ENCODE measurements at regions not wholly inside any gene's neighbourhood (a gene's known extent, or its start where the extent isn't known, plus 50 kb on each side); places are given as distances from the start of the nearest gene placed in this dataset.

DNA sequence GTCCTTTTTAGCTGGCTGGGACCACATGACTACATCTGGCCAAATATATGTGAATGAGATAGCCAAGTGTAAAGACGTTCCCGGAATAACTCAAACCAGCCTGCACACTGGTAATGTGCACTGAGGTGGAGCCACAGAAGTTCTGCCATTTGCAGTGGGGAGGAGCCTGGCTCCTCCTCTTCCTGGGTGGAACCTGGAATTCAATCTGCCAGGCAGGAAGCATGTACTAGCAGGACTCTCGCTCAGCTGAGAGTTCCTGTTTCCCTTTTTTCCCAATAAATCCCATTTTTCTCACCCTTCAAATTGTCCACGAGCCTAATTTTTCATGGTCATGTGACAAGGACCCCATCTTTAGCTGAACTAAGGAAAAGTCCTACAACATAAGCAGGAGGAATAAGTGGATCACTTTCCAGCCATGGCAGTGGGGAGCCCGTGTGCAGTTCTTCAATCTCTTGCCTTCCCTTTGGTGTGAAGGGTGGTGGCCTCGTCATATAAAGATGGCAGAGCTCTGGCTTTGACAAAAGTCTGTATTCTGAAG is 183.2 kb downstream of the UXS1 start:
- TF ChIP-seq GABPA (IDR thresholded peaks at IDR 0.05; ENCODE audit: low read depth) (no peak), CTCF (IDR thresholded peaks at IDR 0.05; ENCODE audit: insufficient read depth, low read length) (no peak), POLR2AphosphoS5 (IDR thresholded peaks at IDR 0.05; ENCODE audit: low read depth) (no peak), SPI1 (IDR thresholded peaks at IDR 0.05; ENCODE audit: borderline replicate concordance, low read depth) (no peak)
- TF ChIP-seq, protein P1, sequence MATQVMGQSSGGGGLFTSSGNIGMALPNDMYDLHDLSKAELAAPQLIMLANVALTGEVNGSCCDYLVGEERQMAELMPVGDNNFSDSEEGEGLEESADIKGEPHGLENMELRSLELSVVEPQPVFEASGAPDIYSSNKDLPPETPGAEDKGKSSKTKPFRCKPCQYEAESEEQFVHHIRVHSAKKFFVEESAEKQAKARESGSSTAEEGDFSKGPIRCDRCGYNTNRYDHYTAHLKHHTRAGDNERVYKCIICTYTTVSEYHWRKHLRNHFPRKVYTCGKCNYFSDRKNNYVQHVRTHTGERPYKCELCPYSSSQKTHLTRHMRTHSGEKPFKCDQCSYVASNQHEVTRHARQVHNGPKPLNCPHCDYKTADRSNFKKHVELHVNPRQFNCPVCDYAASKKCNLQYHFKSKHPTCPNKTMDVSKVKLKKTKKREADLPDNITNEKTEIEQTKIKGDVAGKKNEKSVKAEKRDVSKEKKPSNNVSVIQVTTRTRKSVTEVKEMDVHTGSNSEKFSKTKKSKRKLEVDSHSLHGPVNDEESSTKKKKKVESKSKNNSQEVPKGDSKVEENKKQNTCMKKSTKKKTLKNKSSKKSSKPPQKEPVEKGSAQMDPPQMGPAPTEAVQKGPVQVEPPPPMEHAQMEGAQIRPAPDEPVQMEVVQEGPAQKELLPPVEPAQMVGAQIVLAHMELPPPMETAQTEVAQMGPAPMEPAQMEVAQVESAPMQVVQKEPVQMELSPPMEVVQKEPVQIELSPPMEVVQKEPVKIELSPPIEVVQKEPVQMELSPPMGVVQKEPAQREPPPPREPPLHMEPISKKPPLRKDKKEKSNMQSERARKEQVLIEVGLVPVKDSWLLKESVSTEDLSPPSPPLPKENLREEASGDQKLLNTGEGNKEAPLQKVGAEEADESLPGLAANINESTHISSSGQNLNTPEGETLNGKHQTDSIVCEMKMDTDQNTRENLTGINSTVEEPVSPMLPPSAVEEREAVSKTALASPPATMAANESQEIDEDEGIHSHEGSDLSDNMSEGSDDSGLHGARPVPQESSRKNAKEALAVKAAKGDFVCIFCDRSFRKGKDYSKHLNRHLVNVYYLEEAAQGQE (IDR thresholded peaks at IDR 0.05; ENCODE audit: insufficient replicate concordance, low read depth): no peak
